ENCODE measurements at regions not wholly inside any gene's neighbourhood (a gene's known extent, or its start where the extent isn't known, plus 50 kb on each side); places are given as distances from the start of the nearest gene placed in this dataset.

DNA sequence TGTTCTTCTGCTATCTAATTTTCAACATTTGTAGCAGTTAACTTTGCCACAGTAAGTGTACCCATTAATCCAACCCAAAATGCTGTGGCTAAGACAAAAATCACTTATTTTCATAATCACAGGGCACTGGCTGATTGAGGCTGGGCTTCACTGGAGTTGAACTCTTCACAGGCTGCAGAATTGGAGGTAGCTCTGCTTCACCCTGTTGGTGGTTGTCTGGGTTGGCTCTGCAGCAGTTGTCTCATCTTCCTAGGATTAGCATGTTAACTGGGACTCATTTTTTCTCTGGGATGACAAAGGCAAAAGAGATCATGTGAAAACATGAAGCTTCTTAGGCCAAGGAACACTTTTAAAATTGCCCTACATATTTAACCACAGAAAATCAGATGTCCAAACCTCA lies 518.9 kb downstream of the TLR4 start:
- TF ChIP-seq EZH2 (IDR thresholded peaks at IDR 0.05; ENCODE audit: low read length, missing control alignments) (no peak), CTCF (conservative IDR thresholded peaks at IDR 0.05 in 1 of 2, IDR thresholded peaks at IDR 0.05 in 1 of 2; ENCODE audit: low read depth in 1 of 2, low read length in 2 of 2) (no peak)
- Histone ChIP-seq H3K79me2 (ENCODE audit: control insufficient read depth, insufficient read depth, low read length) (no peaks in the 10 kb centered on the region), H3K27me3 (ENCODE audit: control insufficient read depth, insufficient read depth, low read length) (no peaks in the 10 kb centered on the region), H3K4me3 (replicated peaks in 1 of 4; ENCODE audit: control extremely low read depth in 1 of 4, insufficient read depth in 1 of 4, low read depth in 3 of 4, low read length in 4 of 4) (no peak overlapping the region), H3K9me3 (ENCODE audit: control insufficient read depth, insufficient read depth, low read depth, low read length) (no peaks in the 10 kb centered on the region), H3K36me3 (ENCODE audit: control insufficient read depth, insufficient read depth, low read length) (no peaks in the 10 kb centered on the region), H2AFZ (ENCODE audit: low read length) (no peak overlapping the region), H3K27ac (ENCODE audit: insufficient read depth, low read length) (no peak overlapping the region), H4K20me1 (ENCODE audit: control insufficient read depth, extremely low read depth, insufficient read depth, low read length) (no peaks in the 10 kb centered on the region), H3K4me1 (ENCODE audit: control insufficient read depth, extremely low read depth, insufficient read depth, low read length) (no peaks in the 10 kb centered on the region), H3K4me2 (ENCODE audit: extremely low read depth, insufficient read depth, low read length) (no peak overlapping the region), H3K9ac (ENCODE audit: insufficient read depth, low read length) (no peak overlapping the region)
- no peak for DNase-seq (ENCODE audit: low read depth in 2 of 2)

GRCh38 chr9:118230329-118230728 lies 526.1 kb downstream of the TLR4 start:
- no peak overlapping the region for H3K27ac ChIP-seq (ENCODE audit: insufficient read depth, low read length)
- DNase-seq (ENCODE audit: low read depth in 2 of 2) = peak in 1 of 2 donors; percentile 78

DNA sequence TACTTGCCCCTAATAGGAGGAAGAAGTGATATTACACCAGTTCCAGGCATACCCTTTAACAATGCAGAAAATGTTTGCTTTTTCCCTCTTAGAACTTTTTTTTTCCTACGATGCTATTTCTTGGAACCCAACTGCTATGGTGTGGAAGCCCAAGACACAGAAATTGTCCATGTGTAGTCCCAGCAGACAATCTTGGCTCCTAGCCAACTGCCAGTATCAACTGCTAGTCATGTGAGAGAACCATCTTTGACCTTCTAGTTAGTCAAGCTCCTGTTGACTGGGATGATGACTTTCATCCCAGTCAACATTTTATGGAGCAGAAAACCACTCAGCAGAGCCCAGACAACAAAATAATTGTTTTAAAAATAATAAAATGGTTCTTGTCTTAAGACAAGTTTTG lies 532.4 kb downstream of the TLR4 start:
- DNase-seq (ENCODE audit: low read depth in 2 of 2) = no peak
- TF ChIP-seq CTCF (conservative IDR thresholded peaks at IDR 0.05 in 1 of 2, IDR thresholded peaks at IDR 0.05 in 1 of 2; ENCODE audit: low read depth in 1 of 2, low read length in 2 of 2) = no peak
- TF ChIP-seq EZH2 (IDR thresholded peaks at IDR 0.05; ENCODE audit: low read length, missing control alignments) = no peak
- no peaks in the 10 kb centered on the region for H3K79me2 ChIP-seq (ENCODE audit: control insufficient read depth, insufficient read depth, low read length)
- no peaks in the 10 kb centered on the region for H3K36me3 ChIP-seq (ENCODE audit: control insufficient read depth, insufficient read depth, low read length)
- no peaks in the 10 kb centered on the region for H3K4me1 ChIP-seq (ENCODE audit: control insufficient read depth, extremely low read depth, insufficient read depth, low read length)
- H3K4me2 ChIP-seq (ENCODE audit: extremely low read depth, insufficient read depth, low read length) = no peak overlapping the region
- no peaks in the 10 kb centered on the region for H4K20me1 ChIP-seq (ENCODE audit: control insufficient read depth, extremely low read depth, insufficient read depth, low read length)
- no peaks in the 10 kb centered on the region for H3K27me3 ChIP-seq (ENCODE audit: control insufficient read depth, insufficient read depth, low read length)
- no peaks in the 10 kb centered on the region for H3K9me3 ChIP-seq (ENCODE audit: control insufficient read depth, insufficient read depth, low read depth, low read length)
- no peak overlapping the region for H2AFZ ChIP-seq (ENCODE audit: low read length)
- no peak overlapping the region for H3K4me3 ChIP-seq (replicated peaks in 1 of 4; ENCODE audit: control extremely low read depth in 1 of 4, insufficient read depth in 1 of 4, low read depth in 3 of 4, low read length in 4 of 4)
- no peak overlapping the region for H3K27ac ChIP-seq (ENCODE audit: insufficient read depth, low read length)
- no peak overlapping the region for H3K9ac ChIP-seq (ENCODE audit: insufficient read depth, low read length)

More at GRCh38 chr9:118230329-118230728, 526.1 kb downstream of the TLR4 start:
- Histone ChIP-seq H3K36me3 (ENCODE audit: control insufficient read depth, insufficient read depth, low read length) (no peaks in the 10 kb centered on the region), H3K4me3 (replicated peaks in 1 of 4; ENCODE audit: control extremely low read depth in 1 of 4, insufficient read depth in 1 of 4, low read depth in 3 of 4, low read length in 4 of 4) (no peak overlapping the region), H3K79me2 (ENCODE audit: control insufficient read depth, insufficient read depth, low read length) (no peaks in the 10 kb centered on the region), H3K9ac (ENCODE audit: insufficient read depth, low read length) (no peak overlapping the region), H3K4me1 (ENCODE audit: control insufficient read depth, extremely low read depth, insufficient read depth, low read length) (no peaks in the 10 kb centered on the region), H3K4me2 (ENCODE audit: extremely low read depth, insufficient read depth, low read length) (no peak overlapping the region), H2AFZ (ENCODE audit: low read length) (no peak overlapping the region), H3K9me3 (ENCODE audit: control insufficient read depth, insufficient read depth, low read depth, low read length) (no peaks in the 10 kb centered on the region), H3K27me3 (ENCODE audit: control insufficient read depth, insufficient read depth, low read length) (no peaks in the 10 kb centered on the region), H4K20me1 (ENCODE audit: control insufficient read depth, extremely low read depth, insufficient read depth, low read length) (no peaks in the 10 kb centered on the region)
- no peak for TF ChIP-seq EZH2 (IDR thresholded peaks at IDR 0.05; ENCODE audit: low read length, missing control alignments)
- TF ChIP-seq CTCF (conservative IDR thresholded peaks at IDR 0.05 in 1 of 2, IDR thresholded peaks at IDR 0.05 in 1 of 2; ENCODE audit: low read depth in 1 of 2, low read length in 2 of 2) = no peak
